ENCODE measurements at regions not wholly inside any gene's neighbourhood (a gene's known extent, or its start where the extent isn't known, plus 50 kb on each side); places are given as distances from the start of the nearest gene placed in this dataset.

DNA sequence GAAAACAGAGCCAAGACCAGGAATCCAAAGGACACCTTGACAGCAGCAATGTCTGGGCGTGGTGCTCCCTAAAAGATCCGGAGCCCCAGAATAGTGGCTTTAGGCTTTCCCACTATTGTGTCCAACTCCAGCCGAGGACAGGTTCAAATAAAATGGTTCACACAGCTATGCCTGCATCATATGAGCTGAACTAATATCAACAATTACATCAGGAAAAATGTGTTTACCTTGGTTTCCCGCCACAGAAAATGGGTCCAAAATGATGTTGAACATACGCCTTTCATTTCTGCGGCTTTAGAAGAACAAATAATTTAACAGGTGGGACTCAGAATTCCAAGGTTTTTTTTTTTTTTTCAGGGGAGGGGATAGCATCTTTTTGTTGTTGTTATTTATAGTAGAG lies 93.6 kb downstream of the OSR1 start:
- Histone ChIP-seq H2AFZ (ENCODE audit: low read depth, low read length) (no peak overlapping the region), H3K27ac (ENCODE audit: low read length) (no peak overlapping the region), H3K36me3 (ENCODE audit: insufficient read depth, low read length) (no peaks in the 10 kb centered on the region), H3K4me1 (ENCODE audit: insufficient read depth, low read length) (no peaks in the 10 kb centered on the region), H3K79me2 (ENCODE audit: insufficient read depth, low read length) (no peaks in the 10 kb centered on the region), H3K9ac (ENCODE audit: low read depth, low read length) (no peak overlapping the region), H3K27me3 (ENCODE audit: insufficient read depth, low read length, poor library complexity) (no peaks in the 10 kb centered on the region), H3K9me3 (ENCODE audit: insufficient read depth, low read length, severe bottlenecking) (no peaks in the 10 kb centered on the region), H4K20me1 (ENCODE audit: insufficient read depth, low read length) (no peaks in the 10 kb centered on the region), H3K4me3 (ENCODE audit: low read depth in 1 of 2, low read length in 2 of 2) (no peak overlapping the region), H3K4me2 (ENCODE audit: insufficient read depth, low read length) (no peak overlapping the region)
- DNase-seq (no peak), ATAC-seq (ENCODE audit: insufficient read depth, low read depth) (no peak)
- TF ChIP-seq, protein P1, sequence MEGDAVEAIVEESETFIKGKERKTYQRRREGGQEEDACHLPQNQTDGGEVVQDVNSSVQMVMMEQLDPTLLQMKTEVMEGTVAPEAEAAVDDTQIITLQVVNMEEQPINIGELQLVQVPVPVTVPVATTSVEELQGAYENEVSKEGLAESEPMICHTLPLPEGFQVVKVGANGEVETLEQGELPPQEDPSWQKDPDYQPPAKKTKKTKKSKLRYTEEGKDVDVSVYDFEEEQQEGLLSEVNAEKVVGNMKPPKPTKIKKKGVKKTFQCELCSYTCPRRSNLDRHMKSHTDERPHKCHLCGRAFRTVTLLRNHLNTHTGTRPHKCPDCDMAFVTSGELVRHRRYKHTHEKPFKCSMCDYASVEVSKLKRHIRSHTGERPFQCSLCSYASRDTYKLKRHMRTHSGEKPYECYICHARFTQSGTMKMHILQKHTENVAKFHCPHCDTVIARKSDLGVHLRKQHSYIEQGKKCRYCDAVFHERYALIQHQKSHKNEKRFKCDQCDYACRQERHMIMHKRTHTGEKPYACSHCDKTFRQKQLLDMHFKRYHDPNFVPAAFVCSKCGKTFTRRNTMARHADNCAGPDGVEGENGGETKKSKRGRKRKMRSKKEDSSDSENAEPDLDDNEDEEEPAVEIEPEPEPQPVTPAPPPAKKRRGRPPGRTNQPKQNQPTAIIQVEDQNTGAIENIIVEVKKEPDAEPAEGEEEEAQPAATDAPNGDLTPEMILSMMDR (IDR thresholded peaks at IDR 0.05; ENCODE audit: borderline replicate concordance, extremely low read depth, low read length, poor library complexity, severe bottlenecking): no peak
- no peak for TF ChIP-seq EZH2 (IDR thresholded peaks at IDR 0.05; ENCODE audit: borderline replicate concordance, low read depth, low read length, severe bottlenecking)

DNA sequence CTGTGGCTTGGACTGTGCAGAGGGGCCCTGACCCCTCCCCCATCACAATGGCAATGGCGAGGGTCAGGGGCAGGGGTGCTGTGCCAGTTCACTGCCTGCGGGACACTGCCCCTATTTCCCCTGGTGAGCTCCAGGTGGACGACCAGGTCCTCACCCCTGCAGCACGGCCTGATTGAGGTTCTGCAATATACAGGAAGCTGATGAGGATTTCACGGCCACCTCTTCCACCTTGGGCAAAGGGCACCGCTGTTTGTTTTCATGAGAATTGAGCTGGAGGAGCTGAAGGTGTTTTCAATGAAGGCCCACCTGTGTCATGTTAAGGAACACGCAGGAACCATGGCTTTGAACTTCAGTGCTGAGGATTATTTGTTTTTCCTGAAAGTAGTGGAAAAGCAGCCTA lies 96.3 kb downstream of the OSR1 start:
- DNase-seq (no peak), ATAC-seq (ENCODE audit: insufficient read depth, low read depth) (no peak)
- TF ChIP-seq, protein P1 (IDR thresholded peaks at IDR 0.05; ENCODE audit: borderline replicate concordance, extremely low read depth, low read length, poor library complexity, severe bottlenecking): no peak
- no peak for TF ChIP-seq EZH2 (IDR thresholded peaks at IDR 0.05; ENCODE audit: borderline replicate concordance, low read depth, low read length, severe bottlenecking)

DNA sequence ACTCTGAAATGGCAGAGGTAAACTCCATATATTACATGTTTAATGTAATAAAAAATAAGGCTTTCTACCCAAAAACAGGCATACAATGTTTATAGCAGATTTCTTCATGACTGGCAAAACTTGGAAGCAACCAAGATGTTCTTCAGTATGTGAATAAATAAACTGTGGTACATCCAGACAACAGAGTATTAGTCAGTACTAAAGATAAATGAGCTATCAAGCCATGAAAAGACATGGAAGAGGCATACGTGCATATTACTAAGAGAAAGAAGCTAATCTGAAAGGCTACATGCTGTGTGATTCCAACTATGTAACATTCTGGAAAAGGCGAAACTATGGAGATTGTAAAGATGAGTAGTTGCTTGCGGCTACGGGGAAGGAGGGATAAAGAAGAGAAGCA lies 97.4 kb downstream of the OSR1 start:
- Histone ChIP-seq H3K36me3 (ENCODE audit: insufficient read depth, low read length) (no peaks in the 10 kb centered on the region), H4K20me1 (ENCODE audit: insufficient read depth, low read length) (no peaks in the 10 kb centered on the region), H3K4me1 (ENCODE audit: insufficient read depth, low read length) (no peaks in the 10 kb centered on the region), H3K4me2 (ENCODE audit: insufficient read depth, low read length) (no peak overlapping the region), H3K9me3 (ENCODE audit: insufficient read depth, low read length, severe bottlenecking) (no peaks in the 10 kb centered on the region), H3K9ac (ENCODE audit: low read depth, low read length) (no peak overlapping the region), H3K4me3 (ENCODE audit: low read depth in 1 of 2, low read length in 2 of 2) (no peak overlapping the region), H3K79me2 (ENCODE audit: insufficient read depth, low read length) (no peaks in the 10 kb centered on the region), H3K27me3 (ENCODE audit: insufficient read depth, low read length, poor library complexity) (no peaks in the 10 kb centered on the region), H2AFZ (ENCODE audit: low read depth, low read length) (no peak overlapping the region), H3K27ac (ENCODE audit: low read length) (no peak overlapping the region)
- DNase-seq (no peak), ATAC-seq (ENCODE audit: insufficient read depth, low read depth) (no peak)
- no peak for TF ChIP-seq EZH2 (IDR thresholded peaks at IDR 0.05; ENCODE audit: borderline replicate concordance, low read depth, low read length, severe bottlenecking)
- TF ChIP-seq, protein P1 (IDR thresholded peaks at IDR 0.05; ENCODE audit: borderline replicate concordance, extremely low read depth, low read length, poor library complexity, severe bottlenecking): no peak

More for the DNA sequence above, 96.3 kb downstream of the OSR1 start:
- H3K4me3 ChIP-seq (ENCODE audit: low read depth in 1 of 2, low read length in 2 of 2): no peak overlapping the region
- no peak overlapping the region for H3K27ac ChIP-seq (ENCODE audit: low read length)
- no peaks in the 10 kb centered on the region for H4K20me1 ChIP-seq (ENCODE audit: insufficient read depth, low read length)
- no peak overlapping the region for H2AFZ ChIP-seq (ENCODE audit: low read depth, low read length)
- no peak overlapping the region for H3K4me2 ChIP-seq (ENCODE audit: insufficient read depth, low read length)
- no peaks in the 10 kb centered on the region for H3K79me2 ChIP-seq (ENCODE audit: insufficient read depth, low read length)
- no peaks in the 10 kb centered on the region for H3K36me3 ChIP-seq (ENCODE audit: insufficient read depth, low read length)
- H3K9me3 ChIP-seq (ENCODE audit: insufficient read depth, low read length, severe bottlenecking): no peaks in the 10 kb centered on the region
- H3K4me1 ChIP-seq (ENCODE audit: insufficient read depth, low read length): no peaks in the 10 kb centered on the region
- no peak overlapping the region for H3K9ac ChIP-seq (ENCODE audit: low read depth, low read length)
- H3K27me3 ChIP-seq (ENCODE audit: insufficient read depth, low read length, poor library complexity): no peaks in the 10 kb centered on the region

DNA sequence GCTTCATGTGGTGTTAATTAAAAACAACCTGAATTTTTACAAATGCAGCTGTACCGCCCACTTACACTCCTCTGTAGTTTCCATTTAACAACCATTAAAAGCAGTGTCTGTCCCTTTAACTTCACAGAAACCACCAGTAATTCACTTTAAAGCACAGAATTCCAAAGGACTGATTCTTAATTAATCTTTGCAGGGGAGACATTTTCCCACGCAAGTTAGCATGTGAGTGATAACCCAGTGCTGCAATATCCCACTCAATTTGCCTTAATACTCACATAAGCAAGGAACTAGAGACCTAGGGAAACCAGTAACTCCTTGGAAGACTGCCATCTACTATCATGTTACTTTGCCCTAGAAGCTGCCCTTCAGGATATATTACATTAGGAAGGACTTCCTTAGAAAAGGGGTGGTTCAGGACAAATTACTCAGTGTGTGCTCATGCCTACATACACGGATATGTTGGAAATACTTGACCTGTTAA lies 102.3 kb downstream of the OSR1 start:
- no peaks in the 10 kb centered on the region for H3K9me3 ChIP-seq (ENCODE audit: insufficient read depth, low read length, severe bottlenecking)
- ATAC-seq (ENCODE audit: insufficient read depth, low read depth): no peak
- H3K4me1 ChIP-seq (ENCODE audit: insufficient read depth, low read length): no peaks in the 10 kb centered on the region
- no peak for DNase-seq
- no peaks in the 10 kb centered on the region for H3K79me2 ChIP-seq (ENCODE audit: insufficient read depth, low read length)
- no peaks in the 10 kb centered on the region for H3K36me3 ChIP-seq (ENCODE audit: insufficient read depth, low read length)
- H3K27ac ChIP-seq (ENCODE audit: low read length): no peak overlapping the region
- H3K9ac ChIP-seq (ENCODE audit: low read depth, low read length): no peak overlapping the region
- H3K4me3 ChIP-seq (ENCODE audit: low read depth in 1 of 2, low read length in 2 of 2): no peak overlapping the region
- H3K4me2 ChIP-seq (ENCODE audit: insufficient read depth, low read length): no peak overlapping the region
- H4K20me1 ChIP-seq (ENCODE audit: insufficient read depth, low read length): no peaks in the 10 kb centered on the region
- TF ChIP-seq, protein P1 (IDR thresholded peaks at IDR 0.05; ENCODE audit: borderline replicate concordance, extremely low read depth, low read length, poor library complexity, severe bottlenecking): no peak
- no peak for TF ChIP-seq EZH2 (IDR thresholded peaks at IDR 0.05; ENCODE audit: borderline replicate concordance, low read depth, low read length, severe bottlenecking)
- H2AFZ ChIP-seq (ENCODE audit: low read depth, low read length): no peak overlapping the region
- no peaks in the 10 kb centered on the region for H3K27me3 ChIP-seq (ENCODE audit: insufficient read depth, low read length, poor library complexity)
